ENCODE measurements at regions not wholly inside any gene's neighbourhood (a gene's known extent, or its start where the extent isn't known, plus 50 kb on each side); places are given as distances from the start of the nearest gene placed in this dataset.

DNA sequence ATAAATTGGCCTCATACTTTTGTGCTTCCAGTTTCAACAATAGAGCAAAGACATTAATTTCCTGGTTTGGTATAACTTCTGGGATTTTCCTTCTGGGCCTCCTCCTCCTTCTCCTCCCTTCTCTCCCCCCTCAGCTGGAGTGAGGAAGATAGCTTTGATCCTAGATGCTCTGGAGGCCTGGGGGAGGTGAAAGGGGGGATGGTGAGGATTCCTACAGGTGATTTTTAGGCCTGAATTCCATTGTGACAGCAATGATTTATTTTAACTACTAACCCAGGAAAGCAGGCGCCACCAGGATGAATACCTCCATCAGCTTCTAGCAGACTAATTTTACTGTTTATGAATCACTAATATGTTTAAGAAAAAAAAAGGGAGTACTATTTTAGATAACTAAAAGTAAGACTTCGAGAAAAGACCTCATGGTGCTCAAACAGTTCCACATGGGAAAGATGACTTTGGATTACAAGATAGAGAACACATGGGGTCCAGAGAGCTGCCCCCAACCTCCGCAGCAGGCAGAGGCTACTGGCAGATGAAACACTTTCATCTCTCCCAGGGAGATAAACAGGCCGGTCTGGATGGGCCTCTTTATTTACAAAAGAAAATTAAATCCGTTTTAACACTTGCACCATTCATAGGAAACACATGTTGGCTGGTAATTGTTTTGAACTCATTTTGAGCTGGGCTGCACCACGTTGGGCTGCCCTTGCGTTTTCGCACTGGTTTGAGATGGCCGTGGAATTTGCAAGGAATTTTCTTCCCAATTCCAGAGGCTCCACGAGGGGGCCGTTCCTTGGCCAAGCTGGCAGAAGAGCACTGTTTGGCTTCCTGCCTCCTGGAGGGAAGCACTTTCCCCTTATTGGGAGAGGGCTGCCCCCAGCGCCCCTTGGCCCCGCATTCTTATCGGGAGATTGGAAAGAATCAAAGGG lies 125.1 kb upstream of the STX18 start:
- ATAC-seq, result no peak
- H3K4me1 ChIP-seq (replicated peaks in 1 of 2; ENCODE audit: control insufficient read depth in 2 of 2, insufficient read depth in 2 of 2, low read length in 2 of 2), result peaks cover 7% of the 10 kb centered on the region in 2 experiments; a peak in 3 of 5 replicates
- 41% methylated on average over 14 of the region's 14 CpGs for WGBS (ENCODE audit: insufficient coverage, low coverage, missing lambda C conversion rate)
- H3K79me2 ChIP-seq (ENCODE audit: control insufficient read depth, insufficient read depth, low read length), result no peaks in the 10 kb centered on the region
- H3K36me3 ChIP-seq (ENCODE audit: control insufficient read depth, insufficient read depth, low read length), result no peaks in the 10 kb centered on the region
- no peaks in the 10 kb centered on the region for H3K9me3 ChIP-seq (replicated peaks; ENCODE audit: control insufficient read depth, insufficient read depth, low read depth, low read length)
- ChIA-PET CTCF (ENCODE audit: low intra/inter-chr PET ratio) (no interaction called here), POLR2A (interaction anchor here (0.7 kb wide), 1 partner anchor 1303 kb away, joined by 3 read pairs; no protein-coding TSS in a partner anchor)
- FAIRE-seq, result no peak
- no peak overlapping the region for H3K9ac ChIP-seq (ENCODE audit: insufficient read depth in 1 of 2, low read depth in 2 of 2, low read length in 2 of 2)
- H3K4me3 ChIP-seq, result no peak overlapping the region
- TF ChIP-seq FOXK1 (CRISPR knock-in tag; IDR thresholded peaks at IDR 0.05; ENCODE audit: borderline replicate concordance) (no peak), CREB3L1 (IDR thresholded peaks at IDR 0.05; ENCODE audit: borderline replicate concordance, low read depth) (no peak), ZFX (CRISPR knock-in tag; IDR thresholded peaks at IDR 0.05) (no peak), ARID3B (CRISPR knock-in tag; IDR thresholded peaks at IDR 0.05; ENCODE audit: borderline replicate concordance) (no peak), SMARCB1 (IDR thresholded peaks at IDR 0.05; ENCODE audit: insufficient read length, low read depth) (no peak), CBX2 (IDR thresholded peaks at IDR 0.05; ENCODE audit: insufficient read depth, low read length, poor library complexity, severe bottlenecking) (no peak), HMGN3 (IDR thresholded peaks at IDR 0.05; ENCODE audit: borderline replicate concordance, extremely low read depth, insufficient read length, low read depth, low read length) (no peak)
- TF ChIP-seq, protein P1, sequence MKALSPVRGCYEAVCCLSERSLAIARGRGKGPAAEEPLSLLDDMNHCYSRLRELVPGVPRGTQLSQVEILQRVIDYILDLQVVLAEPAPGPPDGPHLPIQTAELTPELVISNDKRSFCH (CRISPR knock-in tag; IDR thresholded peaks at IDR 0.05), result no peak
- TF ChIP-seq, protein P1 (tag; IDR thresholded peaks at IDR 0.05), result no peak
- TF ChIP-seq, protein P2, sequence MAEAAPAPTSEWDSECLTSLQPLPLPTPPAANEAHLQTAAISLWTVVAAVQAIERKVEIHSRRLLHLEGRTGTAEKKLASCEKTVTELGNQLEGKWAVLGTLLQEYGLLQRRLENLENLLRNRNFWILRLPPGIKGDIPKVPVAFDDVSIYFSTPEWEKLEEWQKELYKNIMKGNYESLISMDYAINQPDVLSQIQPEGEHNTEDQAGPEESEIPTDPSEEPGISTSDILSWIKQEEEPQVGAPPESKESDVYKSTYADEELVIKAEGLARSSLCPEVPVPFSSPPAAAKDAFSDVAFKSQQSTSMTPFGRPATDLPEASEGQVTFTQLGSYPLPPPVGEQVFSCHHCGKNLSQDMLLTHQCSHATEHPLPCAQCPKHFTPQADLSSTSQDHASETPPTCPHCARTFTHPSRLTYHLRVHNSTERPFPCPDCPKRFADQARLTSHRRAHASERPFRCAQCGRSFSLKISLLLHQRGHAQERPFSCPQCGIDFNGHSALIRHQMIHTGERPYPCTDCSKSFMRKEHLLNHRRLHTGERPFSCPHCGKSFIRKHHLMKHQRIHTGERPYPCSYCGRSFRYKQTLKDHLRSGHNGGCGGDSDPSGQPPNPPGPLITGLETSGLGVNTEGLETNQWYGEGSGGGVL (CRISPR knock-in tag; IDR thresholded peaks at IDR 0.05), result no peak
- intact Hi-C loops (cut with micrococcal nuclease), result no loop called here
- H3K27ac ChIP-seq (ENCODE audit: extremely low read depth, low read depth, low read length), result no peak overlapping the region
- H4K20me1 ChIP-seq (replicated peaks; ENCODE audit: control insufficient read depth, insufficient read depth, low read length), result no peaks in the 10 kb centered on the region
- no peak overlapping the region for H3K4me2 ChIP-seq (ENCODE audit: insufficient read depth, low read length)
- no TSS peak for BruUV-seq (replicated peaks)
- H2AFZ ChIP-seq (ENCODE audit: low read depth, low read length), result no peak overlapping the region
- H3K27me3 ChIP-seq (ENCODE audit: control insufficient read depth in 2 of 2, insufficient read depth in 2 of 2, low read length in 2 of 2), result peaks cover 0 to 4% of the 10 kb centered on the region in 2 experiments; a peak in 1 of 5 replicates
- no peaks in the 10 kb centered on the region for H3K9me1 ChIP-seq (ENCODE audit: control insufficient read depth, insufficient read depth, low read length)
- in situ Hi-C loops (cut with MboI), result no loop called here
- no peak for DNase-seq (ENCODE audit: extremely low read depth in 1 of 4, low spot score in 3 of 4)

Measured in K562 (cell line).